NCI-H128 (cell line): ENCODE measurements at regions not wholly inside any gene's neighbourhood (a gene's known extent, or its start where the extent isn't known, plus 50 kb on each side); places are given as distances from the start of the nearest gene placed in this dataset.

Experiments
- DNase-seq: peaks from one replicate; lab custom pipeline; 2025; ENCODE audit not compliant: unreplicated experiment; lab: John Stamatoyannopoulos, UW

GRCh38 chr20:11729806-11730205 is 187.9 kb upstream of the BTBD3 start:
- DNase-seq, result no peak

GRCh38 chr20:11734431-11734830 is 183.3 kb upstream of the BTBD3 start:
- DNase-seq, result peak; percentile 44

GRCh38 chr20:11738852-11739251 is 178.8 kb upstream of the BTBD3 start:
- DNase-seq, result no peak

GRCh38 chr20:11740975-11741374 is 176.7 kb upstream of the BTBD3 start:
- no peak for DNase-seq

GRCh38 chr20:11745145-11745544 is 172.5 kb upstream of the BTBD3 start:
- no peak for DNase-seq

- no peak for DNase-seq
Observed at GRCh38 chr20:11748436-11748835, 169.3 kb upstream of the BTBD3 start.

GRCh38 chr20:11752336-11752735 is 165.4 kb upstream of the BTBD3 start:
- DNase-seq, result no peak

GRCh38 chr20:11753155-11753554 is 164.5 kb upstream of the BTBD3 start:
- no peak for DNase-seq

GRCh38 chr20:11754451-11754850 is 163.2 kb upstream of the BTBD3 start:
- no peak for DNase-seq

- DNase-seq, result no peak
Observed at GRCh38 chr20:11755071-11755841, 162.4 kb upstream of the BTBD3 start.

GRCh38 chr20:11761497-11761896 is 156.2 kb upstream of the BTBD3 start:
- no peak for DNase-seq

- DNase-seq, result peak; percentile 14
Observed at GRCh38 chr20:11766961-11767360, 150.7 kb upstream of the BTBD3 start.

- DNase-seq, result no peak
Observed at GRCh38 chr20:11769825-11770224, 147.9 kb upstream of the BTBD3 start.

- DNase-seq, result no peak
Observed at GRCh38 chr20:11772226-11772730, 145.4 kb upstream of the BTBD3 start.

- DNase-seq, result no peak
Observed at GRCh38 chr20:11776687-11777086, 141.0 kb upstream of the BTBD3 start.

- peak; percentile 67 for DNase-seq
Observed at GRCh38 chr20:11777387-11778205, 140.1 kb upstream of the BTBD3 start.

GRCh38 chr20:11778206-11778570 is 139.5 kb upstream of the BTBD3 start:
- DNase-seq, result no peak

GRCh38 chr20:11780765-11781369 is 136.8 kb upstream of the BTBD3 start:
- no peak for DNase-seq

- DNase-seq, result no peak
Observed at GRCh38 chr20:11783102-11783850, 134.4 kb upstream of the BTBD3 start.

GRCh38 chr20:11785885-11786507 is 131.7 kb upstream of the BTBD3 start:
- no peak for DNase-seq

- no peak for DNase-seq
Observed at GRCh38 chr20:11790046-11790445, 127.6 kb upstream of the BTBD3 start.
